ENCODE measurements at regions not wholly inside any gene's neighbourhood (a gene's known extent, or its start where the extent isn't known, plus 50 kb on each side); places are given as distances from the start of the nearest gene placed in this dataset.

DNA sequence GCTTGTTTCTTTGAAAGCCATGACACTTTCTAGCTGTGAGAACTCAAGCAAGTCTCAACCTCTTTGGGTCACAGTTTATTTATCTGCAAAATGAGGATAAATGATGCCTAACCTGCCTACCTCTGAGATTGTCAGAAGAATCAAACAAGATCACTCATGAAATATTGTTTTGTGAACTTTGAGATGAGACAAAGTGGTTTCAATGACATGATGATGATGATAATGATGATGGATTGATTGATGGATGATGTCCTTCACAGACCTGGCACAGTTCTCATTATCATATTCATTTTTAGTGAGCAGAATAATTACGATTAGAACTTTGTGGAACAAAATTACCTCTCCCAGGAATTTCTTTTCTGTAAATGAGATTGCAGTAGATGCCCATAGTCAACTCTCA is 129.2 kb downstream of the HHIPL2 start:
- TF ChIP-seq POLR2A (IDR thresholded peaks at IDR 0.05; ENCODE audit: low read length) (no peak), GATA1 (IDR thresholded peaks at IDR 0.05; ENCODE audit: low read depth, low read length) (no peak)
